Endothelial cell of umbilical vein (primary cell): ENCODE measurements at regions not wholly inside any gene's neighbourhood (a gene's known extent, or its start where the extent isn't known, plus 50 kb on each side); places are given as distances from the start of the nearest gene placed in this dataset.

Experiments
- BruUV-seq: library from RNA; stranded (reverse); fragments of 400-500 nt; replicated peaks from 2 replicates; lab custom pipeline; 2021; lab: Mats Ljungman, UMichigan
- CTCF ChIA-PET: fragments of 300-600, 350-600 bp; sonication (Branson Sonifier 250); formaldehyde crosslinking; loops from one replicate; lab custom pipeline; 2021; ENCODE audit warnings: antibody characterized with exemption, inconsistent platforms; lab: Charles Lee
- POLR2A ChIA-PET: fragments of 300-600, 350-600 bp; sonication (Branson Sonifier 250); formaldehyde crosslinking; loops from one replicate; lab custom pipeline; 2021; ENCODE audit warnings: antibody characterized with exemption, inconsistent platforms; lab: Charles Lee
- DNase-seq: peaks from one replicate; pipeline ENCODE4 v3.0.0-alpha.2; 2011; ENCODE audit warnings: low read depth, low spot score
- FAIRE-seq: peaks from 2 replicates; lab custom pipeline; 2011; peaks lifted over from hg19 to GRCh38; lab: Jason Lieb, UNC
- H2AFZ ChIP-seq: 2 replicates; pipeline ENCODE4 v1.6.0; 2012; ENCODE audit warnings: low read depth, low read length, control low read depth, inconsistent platforms
- H3K27ac ChIP-seq: 2 replicates; pipeline ENCODE4 v1.5.1; 2011; ENCODE audit warnings: low read depth, mild to moderate bottlenecking, control low read depth, low read length, moderate library complexity; ENCODE audit not compliant: insufficient read depth
- H3K27me3 ChIP-seq, 2 experiments: 2 replicates each; pipeline versions ENCODE4 v1.6.0 to v1.6.1; 2011; ENCODE audit warnings: low read length in 2 of 2, mixed read lengths in 1 of 2; ENCODE audit not compliant: control insufficient read depth in 2 of 2, insufficient read depth in 2 of 2
- H3K36me3 ChIP-seq, 2 experiments: 2 replicates in 1 of 2; 3 replicates in 1 of 2; pipeline ENCODE4 v1.5.1; 2011; ENCODE audit warnings: low read length in 2 of 2, mild to moderate bottlenecking in 1 of 2, moderate library complexity in 1 of 2; ENCODE audit not compliant: control insufficient read depth in 2 of 2, insufficient read depth in 2 of 2; ENCODE audit errors: extremely low read depth in 1 of 2
- H3K4me1 ChIP-seq: 3 replicates; pipeline ENCODE4 v1.5.1; 2011; ENCODE audit warnings: mild to moderate bottlenecking, low read length; ENCODE audit not compliant: control insufficient read depth, insufficient read depth; ENCODE audit errors: extremely low read depth
- H3K4me2 ChIP-seq: 2 replicates; pipeline ENCODE4 v1.6.1; 2011; ENCODE audit warnings: low read length, control low read depth, mixed read lengths; ENCODE audit not compliant: insufficient read depth
- H3K4me3 ChIP-seq, 3 experiments: fragments of 200-600 bp in 1 of 3; sonication (generic), shearing (Covaris generic) in 1 of 3; replicated peaks in 1 of 3; 2 replicates each; pipeline ENCODE4 v1.5.1; 2011 to 2016; ENCODE audit warnings: control low read depth in 3 of 3, low read length in 3 of 3, mild to moderate bottlenecking in 2 of 3, inconsistent platforms in 1 of 3, low read depth in 1 of 3, moderate library complexity in 1 of 3; ENCODE audit not compliant: insufficient read depth in 1 of 3
- H3K79me2 ChIP-seq: 2 replicates; pipeline ENCODE4 v1.6.0; 2012; ENCODE audit warnings: low read length, inconsistent platforms; ENCODE audit not compliant: control insufficient read depth, insufficient read depth
- H3K9ac ChIP-seq: replicated peaks from 2 replicates; pipeline ENCODE3; 2011; ENCODE audit warnings: low read length, control low read depth; ENCODE audit not compliant: insufficient read depth; ENCODE audit errors: extremely low read depth
- H3K9me1 ChIP-seq: replicated peaks from 3 replicates; pipeline ENCODE4 v1.6.0; 2011; ENCODE audit warnings: mild to moderate bottlenecking, low read length; ENCODE audit not compliant: control insufficient read depth, insufficient read depth; ENCODE audit errors: extremely low read depth
- H3K9me3 ChIP-seq: replicated peaks from 2 replicates; pipeline ENCODE4 v1.5.1; 2012; ENCODE audit warnings: low read length, inconsistent platforms; ENCODE audit not compliant: control insufficient read depth, insufficient read depth
- H4K20me1 ChIP-seq: replicated peaks from 2 replicates; pipeline ENCODE3; 2011; ENCODE audit warnings: mild to moderate bottlenecking, low read length; ENCODE audit not compliant: control insufficient read depth, insufficient read depth; ENCODE audit errors: extremely low read depth
- EZH2 ChIP-seq: IDR thresholded peaks from 2 replicates; pipeline ENCODE4 v1.6.1; 2012; ENCODE audit warnings: borderline replicate concordance, low read depth, mild to moderate bottlenecking, moderate library complexity, low read length, inconsistent platforms; ENCODE audit not compliant: severe bottlenecking
- FOS ChIP-seq: IDR thresholded peaks from 2 replicates; pipeline ENCODE4 v1.6.1; 2011; ENCODE audit warnings: mild to moderate bottlenecking, low read length, moderate library complexity, borderline replicate concordance; ENCODE audit not compliant: insufficient read depth
- GATA2 ChIP-seq: IDR thresholded peaks from 2 replicates; pipeline ENCODE4 v1.7.0; 2011; ENCODE audit warnings: low read depth, mild to moderate bottlenecking, moderate library complexity, mixed read lengths, low read length; ENCODE audit not compliant: insufficient read length, insufficient read depth
- JUN ChIP-seq: IDR thresholded peaks from 2 replicates; pipeline ENCODE4 v1.6.1; 2011; ENCODE audit warnings: borderline replicate concordance, low read depth; ENCODE audit not compliant: insufficient read length, insufficient read depth
- MYC ChIP-seq: IDR thresholded peaks from one replicate; pipeline ENCODE4 v1.6.1; 2011; ENCODE audit warnings: mild to moderate bottlenecking, low read depth, low read length
- POLR2A ChIP-seq: IDR thresholded peaks from 2 replicates; pipeline ENCODE4 v1.6.1; 2012; ENCODE audit warnings: low read depth, mild to moderate bottlenecking, control low read depth, low read length
- POLR2AphosphoS5 ChIP-seq: IDR thresholded peaks from 2 replicates; pipeline ENCODE4 v1.6.1; 2012; ENCODE audit warnings: low read depth, mild to moderate bottlenecking, control low read depth, low read length, moderate library complexity; ENCODE audit not compliant: insufficient read depth
- dilution Hi-C: fragments of 300-500 bp; cut with MboI; formaldehyde crosslinking; loops from one replicate; pipeline ENCODE4 v1.15.0; 2019; ENCODE audit warnings: low sequenced_read_pairs; ENCODE audit not compliant: extremely low pct_ligation_motif_present
- intact Hi-C: fragments of 100-400 bp; cut with micrococcal nuclease; formaldehyde crosslinking; loops from one replicate; pipeline ENCODE4 v1.10.0; 2022
- TF ChIP-seq, protein P1 (sequence below): IDR thresholded peaks from 2 replicates; pipeline ENCODE4 v1.6.1; 2011; ENCODE audit not compliant: insufficient read depth, insufficient read length
- TF ChIP-seq, protein P2 (sequence below), 2 donors: IDR thresholded peaks; 1 replicate in 1 of 2; 2 replicates in 1 of 2; pipeline ENCODE4 v1.5.1; 2011; ENCODE audit warnings: low read length in 2 of 2, mild to moderate bottlenecking in 2 of 2, moderate library complexity in 2 of 2, control low read depth in 1 of 2, inconsistent platforms in 1 of 2, low read depth in 1 of 2; ENCODE audit not compliant: insufficient read depth in 1 of 2; ENCODE audit errors: extremely low read depth in 1 of 2

DNA sequence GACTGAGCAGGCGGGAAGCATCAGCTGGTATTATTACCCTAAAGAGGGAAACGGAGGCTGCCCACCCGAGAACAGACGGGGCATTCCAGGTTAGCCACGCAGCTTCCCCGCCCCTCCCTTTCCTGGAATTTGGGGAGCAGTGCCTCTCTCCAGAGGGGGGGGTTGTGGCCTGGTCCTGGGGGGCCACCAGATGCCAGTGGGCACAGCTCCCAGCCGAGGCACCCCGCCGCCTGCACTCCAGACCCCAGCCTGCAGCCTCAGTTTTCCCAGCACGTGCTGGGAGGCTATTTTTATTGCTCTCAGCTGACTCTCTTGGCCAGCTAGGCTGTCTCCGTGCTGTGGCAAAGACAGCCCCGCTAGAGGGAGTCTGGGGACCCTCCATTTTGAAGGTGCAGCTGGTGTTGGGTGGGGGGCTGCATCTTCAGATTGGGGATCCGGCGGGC, 62.7 kb upstream of the GSE1 start:
- Histone ChIP-seq H3K27me3 (no peaks in the 10 kb centered on the region), H3K4me2 (no peak overlapping the region), H3K27ac (no peak overlapping the region), H3K9ac (no peak overlapping the region), H3K9me3 (no peaks in the 10 kb centered on the region), H3K36me3 (no peaks in the 10 kb centered on the region), H3K4me1 (peaks cover 10% of the 10 kb centered on the region), H4K20me1 (no peaks in the 10 kb centered on the region), H3K9me1 (no peaks in the 10 kb centered on the region), H3K4me3 (no peak overlapping the region), H2AFZ (no peak overlapping the region), H3K79me2 (no peaks in the 10 kb centered on the region)
- ChIA-PET POLR2A (no interaction called here), CTCF (interaction anchor here (0.9 to 1.3 kb wide), 4 partner anchors 10 to 130 kb away, joined by 3 to 5 read pairs (median 4); no protein-coding TSS in a partner anchor)
- TF ChIP-seq, protein P1, sequence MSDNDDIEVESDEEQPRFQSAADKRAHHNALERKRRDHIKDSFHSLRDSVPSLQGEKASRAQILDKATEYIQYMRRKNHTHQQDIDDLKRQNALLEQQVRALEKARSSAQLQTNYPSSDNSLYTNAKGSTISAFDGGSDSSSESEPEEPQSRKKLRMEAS = no peak
- TF ChIP-seq, protein P2, sequence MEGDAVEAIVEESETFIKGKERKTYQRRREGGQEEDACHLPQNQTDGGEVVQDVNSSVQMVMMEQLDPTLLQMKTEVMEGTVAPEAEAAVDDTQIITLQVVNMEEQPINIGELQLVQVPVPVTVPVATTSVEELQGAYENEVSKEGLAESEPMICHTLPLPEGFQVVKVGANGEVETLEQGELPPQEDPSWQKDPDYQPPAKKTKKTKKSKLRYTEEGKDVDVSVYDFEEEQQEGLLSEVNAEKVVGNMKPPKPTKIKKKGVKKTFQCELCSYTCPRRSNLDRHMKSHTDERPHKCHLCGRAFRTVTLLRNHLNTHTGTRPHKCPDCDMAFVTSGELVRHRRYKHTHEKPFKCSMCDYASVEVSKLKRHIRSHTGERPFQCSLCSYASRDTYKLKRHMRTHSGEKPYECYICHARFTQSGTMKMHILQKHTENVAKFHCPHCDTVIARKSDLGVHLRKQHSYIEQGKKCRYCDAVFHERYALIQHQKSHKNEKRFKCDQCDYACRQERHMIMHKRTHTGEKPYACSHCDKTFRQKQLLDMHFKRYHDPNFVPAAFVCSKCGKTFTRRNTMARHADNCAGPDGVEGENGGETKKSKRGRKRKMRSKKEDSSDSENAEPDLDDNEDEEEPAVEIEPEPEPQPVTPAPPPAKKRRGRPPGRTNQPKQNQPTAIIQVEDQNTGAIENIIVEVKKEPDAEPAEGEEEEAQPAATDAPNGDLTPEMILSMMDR (IDR thresholded peaks at IDR 0.05; ENCODE audit: extremely low read depth in 1 of 2, insufficient read depth in 1 of 2, low read depth in 1 of 2, low read length in 2 of 2) = no peak
- no peak for TF ChIP-seq JUN
- TF ChIP-seq GATA2 = no peak
- no peak for TF ChIP-seq EZH2
- TF ChIP-seq POLR2A = no peak
- TF ChIP-seq MYC = no peak
- no peak for TF ChIP-seq FOS
- no peak for TF ChIP-seq POLR2AphosphoS5
- DNase-seq (no peak), FAIRE-seq (no peak)
- no TSS peak for BruUV-seq
- dilution Hi-C loops (no loop called here), intact Hi-C loops (no loop called here)
